ENCODE measurements at regions not wholly inside any gene's neighbourhood (a gene's known extent, or its start where the extent isn't known, plus 50 kb on each side); places are given as distances from the start of the nearest gene placed in this dataset.
"Not testable (repeated sequence)": the region's sequence is repeated elsewhere in the genome, so short reads cannot be mapped to it uniquely, and the experiment has no call there.

GRCh38 chr12:70069221-70070105, 173.8 kb upstream of the CNOT2 start:
- DNase-seq: no peak
- intact Hi-C loops (cut with DNase I): no loop called here

DNA sequence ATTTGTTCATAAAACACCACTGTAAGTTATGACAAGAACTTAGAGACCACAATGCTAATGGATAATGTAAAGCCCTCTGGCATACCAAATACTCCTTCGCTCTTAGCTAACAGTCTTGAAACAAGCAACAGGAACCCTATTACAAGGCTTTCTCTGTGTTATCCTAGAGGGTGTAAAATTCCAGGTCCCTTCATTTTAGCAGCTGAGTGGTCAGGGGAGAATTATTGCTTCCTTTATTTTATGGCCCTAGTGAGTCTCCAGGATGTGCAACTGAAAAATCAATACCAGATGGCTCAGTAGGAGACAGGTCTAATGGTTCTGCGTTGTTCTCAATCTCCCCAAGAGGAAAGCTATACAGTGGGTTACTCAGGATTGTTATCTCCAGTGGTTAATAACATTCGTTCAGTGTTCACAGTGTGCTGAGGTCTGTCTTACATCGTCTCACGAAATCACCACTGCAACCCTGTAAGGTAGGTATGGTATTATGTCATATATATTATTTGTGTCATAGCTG, 172.7 kb upstream of the CNOT2 start:
- DNase-seq: no peak
- intact Hi-C loops (cut with DNase I): no loop called here

GRCh38 chr12:70074510-70074909, 168.7 kb upstream of the CNOT2 start:
- intact Hi-C loops (cut with DNase I): no loop called here
- no peak for DNase-seq

- intact Hi-C loops (cut with DNase I): no loop called here
- DNase-seq: no peak
Observed at GRCh38 chr12:70077441-70077840, 165.8 kb upstream of the CNOT2 start.

DNA sequence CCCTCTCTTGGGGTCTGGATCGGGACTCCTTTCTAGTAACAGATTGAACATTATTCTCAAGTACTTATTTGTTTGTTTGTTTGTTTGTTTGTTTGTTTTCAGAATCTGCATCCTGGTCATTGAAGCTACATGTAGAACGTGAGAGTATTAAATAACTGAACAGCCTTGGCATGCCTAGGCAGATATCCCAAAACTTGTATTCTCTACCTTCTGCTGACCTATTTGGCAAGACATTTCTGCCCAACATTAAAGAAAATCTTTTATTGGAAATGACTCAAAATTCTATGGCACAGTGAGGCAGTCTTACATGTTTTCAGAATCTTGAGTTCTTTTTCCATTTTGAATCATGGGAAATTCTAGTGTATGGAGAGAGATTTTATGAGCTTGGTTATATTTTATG, 165.1 kb upstream of the CNOT2 start:
- intact Hi-C loops (cut with DNase I): no loop called here
- no peak for DNase-seq

- intact Hi-C loops (cut with DNase I): no loop called here
- DNase-seq: no peak
Observed at GRCh38 chr12:70080566-70080965, 162.7 kb upstream of the CNOT2 start.

- intact Hi-C loops (cut with DNase I): no loop called here
- no peak for DNase-seq
Observed at GRCh38 chr12:70082997-70083676, 160.1 kb upstream of the CNOT2 start.

- no peak for DNase-seq
- intact Hi-C loops (cut with DNase I): no loop called here
Observed at GRCh38 chr12:70083677-70084020, 159.6 kb upstream of the CNOT2 start.

GRCh38 chr12:70086372-70086771, 156.9 kb upstream of the CNOT2 start:
- intact Hi-C loops (cut with DNase I); DNase-seq: not testable (repeated sequence)

GRCh38 chr12:70091021-70091521, 152.2 kb upstream of the CNOT2 start:
- intact Hi-C loops (cut with DNase I): no loop called here
- DNase-seq: no peak

DNA sequence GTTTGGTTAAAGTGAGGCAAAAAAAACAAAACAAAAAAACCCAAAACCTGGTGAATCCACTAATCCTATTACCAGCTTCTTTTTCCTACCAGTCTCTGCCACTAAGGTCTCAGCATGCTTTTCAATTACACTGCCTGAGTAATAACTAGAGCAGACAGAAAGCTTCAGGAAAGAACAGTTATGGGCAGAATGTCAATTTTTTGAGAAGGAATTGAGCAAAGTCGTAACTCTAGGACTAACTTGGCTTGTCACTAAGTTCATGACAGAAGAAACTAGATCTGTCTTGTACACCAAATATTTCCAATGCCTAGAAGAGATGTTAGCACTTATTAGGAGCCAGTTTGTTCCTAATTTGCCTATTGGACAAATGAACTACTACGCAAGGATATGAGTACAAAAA, 148.8 kb upstream of the CNOT2 start:
- intact Hi-C loops (cut with DNase I): no loop called here
- no peak for DNase-seq

DNA sequence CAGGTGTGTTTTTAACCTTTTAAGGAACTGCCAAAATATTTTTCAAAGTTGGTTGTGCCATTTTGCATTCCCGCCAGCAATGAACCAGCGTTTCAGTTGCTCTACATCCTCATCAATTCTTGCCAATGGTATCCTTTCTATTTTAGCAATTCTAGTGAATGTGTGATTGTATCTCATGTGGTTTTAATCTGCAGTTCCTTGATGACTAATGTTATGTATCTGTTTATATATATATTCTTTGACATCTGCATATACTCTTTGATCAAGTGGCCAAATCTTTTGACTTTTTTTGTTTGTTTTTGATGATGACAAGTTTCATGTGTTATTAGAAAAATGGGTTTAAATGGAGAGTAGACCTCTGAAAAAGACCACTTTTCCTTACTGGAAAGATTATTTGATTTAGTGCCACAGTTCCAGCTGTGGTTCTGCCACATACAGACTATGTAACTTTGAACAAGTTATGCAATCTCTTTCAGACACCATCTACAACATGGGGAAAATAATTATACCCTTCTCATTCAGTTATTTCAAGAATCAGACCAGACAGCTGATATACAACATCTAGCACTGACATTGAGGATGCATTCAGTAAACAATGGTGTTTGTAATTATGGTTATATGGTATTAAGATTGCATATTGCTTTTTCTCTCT, 146.3 kb upstream of the CNOT2 start:
- intact Hi-C loops (cut with DNase I): no loop called here
- no peak for DNase-seq

GRCh38 chr12:70101064-70101463, 142.2 kb upstream of the CNOT2 start:
- intact Hi-C loops (cut with DNase I): no loop called here
- no peak for DNase-seq

DNA sequence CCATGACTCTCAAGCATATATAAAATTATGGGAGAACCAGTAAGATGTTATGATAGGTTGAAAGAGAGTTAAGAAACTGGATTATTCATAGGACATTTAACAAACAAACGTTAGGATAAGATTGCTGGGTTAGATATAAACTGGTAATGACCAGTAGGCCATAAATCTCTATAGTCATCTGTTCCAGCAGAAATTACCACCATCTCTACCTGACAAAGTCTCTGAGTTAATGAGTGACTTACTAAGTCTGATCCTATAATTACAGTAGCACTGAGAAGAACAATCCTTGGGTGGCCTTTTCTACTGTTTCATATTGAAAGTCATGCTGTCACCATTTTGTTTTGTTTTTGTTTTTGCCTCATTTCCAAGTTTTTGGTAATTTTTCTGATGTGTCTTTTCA, 136.9 kb upstream of the CNOT2 start:
- intact Hi-C loops (cut with DNase I): no loop called here

DNA sequence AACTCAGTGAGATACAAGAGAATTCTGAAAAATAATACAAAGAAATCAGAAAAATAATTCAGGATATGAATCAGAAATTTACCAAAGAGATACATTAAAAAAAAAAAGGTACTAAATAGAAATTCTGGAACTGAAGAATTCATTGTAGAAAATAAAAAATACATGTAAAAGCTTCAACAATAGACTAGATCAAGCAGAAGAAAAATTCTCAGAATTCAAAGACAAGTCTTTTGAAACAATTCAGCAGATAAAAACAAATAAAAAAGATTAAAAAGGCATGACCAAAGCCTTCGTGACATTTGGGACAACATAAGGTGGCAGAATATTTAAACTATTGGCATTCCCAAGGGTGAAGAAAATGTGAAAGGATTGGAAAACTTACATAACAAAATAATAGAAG, 133.1 kb upstream of the CNOT2 start:
- intact Hi-C loops (cut with DNase I): no loop called here
- DNase-seq: no peak

More for the DNA sequence above, 136.9 kb upstream of the CNOT2 start:
- no peak for DNase-seq

- DNase-seq: no peak
- intact Hi-C loops (cut with DNase I): no loop called here
Observed at GRCh38 chr12:70117670-70118069, 125.6 kb upstream of the CNOT2 start.

DNA sequence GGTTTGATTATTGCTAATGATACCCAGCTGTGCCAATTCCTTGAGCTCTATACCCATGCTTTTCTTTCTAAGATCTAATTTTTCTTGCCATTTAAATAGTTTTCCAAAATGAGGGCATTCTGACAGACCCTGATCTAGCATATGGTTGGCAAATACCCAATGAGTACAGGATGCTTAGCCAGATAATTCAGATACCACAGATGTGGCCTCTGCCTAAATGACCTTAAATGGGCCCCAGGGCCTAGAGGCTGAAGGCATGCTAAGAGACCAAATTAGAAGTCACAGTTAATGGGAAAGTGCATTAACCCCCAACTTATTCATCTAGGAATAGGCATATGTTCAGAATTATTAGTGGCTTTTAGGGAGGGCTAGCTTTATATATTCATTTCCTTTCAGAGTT, 122.3 kb upstream of the CNOT2 start:
- no peak for DNase-seq
- intact Hi-C loops (cut with DNase I): no loop called here

- DNase-seq: no peak
- intact Hi-C loops (cut with DNase I): no loop called here
Observed at GRCh38 chr12:70121562-70121961, 121.7 kb upstream of the CNOT2 start.

DNA sequence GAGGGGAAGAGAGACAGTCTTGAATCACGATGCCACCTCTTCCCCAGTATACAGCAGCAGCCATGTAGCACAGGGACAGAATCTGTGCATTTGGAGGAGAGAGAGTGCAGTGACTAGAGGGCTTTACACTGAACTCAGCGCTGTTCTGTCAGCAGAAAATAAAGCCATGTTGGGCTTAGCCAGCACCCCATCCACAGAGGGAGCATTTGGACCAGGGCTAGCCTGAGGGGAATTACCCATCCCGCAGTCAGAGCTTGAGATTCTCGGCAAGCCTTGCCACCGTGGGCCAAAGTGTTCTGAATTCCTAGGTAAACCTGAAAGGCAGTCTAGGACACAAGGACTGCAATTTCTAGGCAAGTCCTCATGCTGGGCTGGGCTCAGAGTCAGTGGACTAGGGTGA, 120.4 kb upstream of the CNOT2 start:
- intact Hi-C loops (cut with DNase I): no loop called here
- DNase-seq: peak in 1 of 10 donors; percentile 61

DNA sequence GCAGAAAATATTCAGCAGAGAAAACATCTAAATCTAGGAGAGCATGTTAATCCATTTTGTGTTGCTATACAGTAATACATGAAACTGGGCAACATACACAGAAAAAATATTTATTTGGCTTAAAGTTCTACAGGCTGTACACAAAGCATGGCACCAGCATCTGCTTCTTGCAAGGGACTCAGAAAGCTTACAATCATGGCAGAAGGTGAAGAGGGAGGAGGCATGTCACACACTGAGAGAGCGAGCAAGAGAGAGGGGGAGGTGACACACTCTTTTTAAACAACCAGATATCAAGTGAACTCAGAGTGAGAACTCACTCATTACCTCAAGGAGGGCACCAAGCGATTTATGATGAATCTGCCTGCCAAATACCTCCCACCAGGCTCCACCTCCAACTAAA, 94.2 kb upstream of the CNOT2 start:
- intact Hi-C loops (cut with DNase I): no loop called here
- DNase-seq: no peak

- no peak for DNase-seq
- intact Hi-C loops (cut with DNase I): no loop called here
Observed at GRCh38 chr12:70149665-70150064, 93.6 kb upstream of the CNOT2 start.
